HCT116 (cell line): ENCODE measurements at regions not wholly inside any gene's neighbourhood (a gene's known extent, or its start where the extent isn't known, plus 50 kb on each side); places are given as distances from the start of the nearest gene placed in this dataset.

Experiments used
- CEBPB ChIP-seq: IDR thresholded peaks from 2 replicates; pipeline ENCODE4 v1.6.1; 2012; ENCODE audit warnings: low read depth
- EZH2 ChIP-seq: fragments of 200-600 bp; sonication (generic); IDR thresholded peaks from 2 replicates; pipeline ENCODE4 v1.6.1; 2017; ENCODE audit warnings: antibody characterized with exemption, mixed run types
- EZH2phosphoT487 ChIP-seq: fragments of 200-600 bp; IDR thresholded peaks from 2 replicates; pipeline ENCODE4 v1.6.1; 2018; ENCODE audit warnings: antibody characterized with exemption, borderline replicate concordance
- POLR2A ChIP-seq: IDR thresholded peaks from 2 replicates; pipeline ENCODE4 v1.7.0; 2011; ENCODE audit warnings: borderline replicate concordance; ENCODE audit not compliant: insufficient read depth, insufficient read length; ENCODE audit errors: extremely low read depth
- POLR2AphosphoS5 ChIP-seq: IDR thresholded peaks from 2 replicates; pipeline ENCODE4 v1.6.1; 2011; ENCODE audit warnings: mild to moderate bottlenecking, low read depth, low read length, moderate library complexity
- SIN3A ChIP-seq: IDR thresholded peaks from 2 replicates; pipeline ENCODE4 v1.6.1; 2012; ENCODE audit warnings: low read depth
- TF ChIP-seq, protein P1 (sequence below): IDR thresholded peaks from 2 replicates; pipeline ENCODE4 v1.6.1; 2012
- TF ChIP-seq, protein P2 (sequence below), 3 experiments: fragments of 200-600 bp in 1 of 3; sonication (generic) in 1 of 3; IDR thresholded peaks in 2 of 3; conservative IDR thresholded peaks in 1 of 3; 2 replicates each; pipeline ENCODE4 v1.5.1; 2012 to 2017; ENCODE audit warnings: low read depth in 2 of 3, low read length in 2 of 3, antibody characterized with exemption in 1 of 3, borderline replicate concordance in 1 of 3, control low read depth in 1 of 3, mild to moderate bottlenecking in 1 of 3, mixed read lengths in 1 of 3, mixed run types in 1 of 3, moderate library complexity in 1 of 3; ENCODE audit not compliant: insufficient read depth in 1 of 3

DNA sequence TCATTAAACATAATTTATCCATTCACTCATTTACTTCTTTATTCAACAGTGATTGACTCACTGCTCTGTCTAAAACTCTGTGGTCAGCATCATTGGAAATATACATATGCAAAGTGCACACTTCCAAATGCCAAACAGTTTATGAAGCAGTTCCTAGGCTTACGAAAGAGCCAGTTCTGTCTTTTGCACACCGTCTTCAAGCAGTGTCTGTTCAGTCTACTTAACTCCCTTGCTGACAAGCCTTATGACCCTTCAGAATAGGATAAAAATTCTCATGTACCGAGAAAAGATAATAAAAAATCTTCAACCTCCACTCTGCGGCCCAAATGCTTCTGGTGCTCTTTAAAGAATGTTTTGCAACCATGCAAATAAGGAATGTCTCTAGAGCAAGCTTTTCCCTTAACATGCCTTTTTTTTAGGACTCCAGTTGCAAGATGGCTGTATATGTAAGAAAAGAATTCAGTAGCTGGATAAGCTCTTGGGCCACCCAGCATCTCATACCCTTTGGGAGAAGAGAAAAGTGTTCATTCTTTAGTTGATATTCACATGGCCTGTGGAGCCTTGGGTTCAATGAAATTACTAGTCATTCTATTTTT, 1037.0 kb upstream of the SLIT2 start:
- TF ChIP-seq, protein P1, sequence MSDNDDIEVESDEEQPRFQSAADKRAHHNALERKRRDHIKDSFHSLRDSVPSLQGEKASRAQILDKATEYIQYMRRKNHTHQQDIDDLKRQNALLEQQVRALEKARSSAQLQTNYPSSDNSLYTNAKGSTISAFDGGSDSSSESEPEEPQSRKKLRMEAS, result no peak
- TF ChIP-seq POLR2A, result no peak
- TF ChIP-seq, protein P2, sequence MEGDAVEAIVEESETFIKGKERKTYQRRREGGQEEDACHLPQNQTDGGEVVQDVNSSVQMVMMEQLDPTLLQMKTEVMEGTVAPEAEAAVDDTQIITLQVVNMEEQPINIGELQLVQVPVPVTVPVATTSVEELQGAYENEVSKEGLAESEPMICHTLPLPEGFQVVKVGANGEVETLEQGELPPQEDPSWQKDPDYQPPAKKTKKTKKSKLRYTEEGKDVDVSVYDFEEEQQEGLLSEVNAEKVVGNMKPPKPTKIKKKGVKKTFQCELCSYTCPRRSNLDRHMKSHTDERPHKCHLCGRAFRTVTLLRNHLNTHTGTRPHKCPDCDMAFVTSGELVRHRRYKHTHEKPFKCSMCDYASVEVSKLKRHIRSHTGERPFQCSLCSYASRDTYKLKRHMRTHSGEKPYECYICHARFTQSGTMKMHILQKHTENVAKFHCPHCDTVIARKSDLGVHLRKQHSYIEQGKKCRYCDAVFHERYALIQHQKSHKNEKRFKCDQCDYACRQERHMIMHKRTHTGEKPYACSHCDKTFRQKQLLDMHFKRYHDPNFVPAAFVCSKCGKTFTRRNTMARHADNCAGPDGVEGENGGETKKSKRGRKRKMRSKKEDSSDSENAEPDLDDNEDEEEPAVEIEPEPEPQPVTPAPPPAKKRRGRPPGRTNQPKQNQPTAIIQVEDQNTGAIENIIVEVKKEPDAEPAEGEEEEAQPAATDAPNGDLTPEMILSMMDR (IDR thresholded peaks at IDR 0.05 in 2 of 3, conservative IDR thresholded peaks at IDR 0.05 in 1 of 3; ENCODE audit: borderline replicate concordance in 1 of 3, insufficient read depth in 1 of 3, low read depth in 2 of 3, low read length in 2 of 3), result no peak
- TF ChIP-seq EZH2phosphoT487, result no peak
- no peak for TF ChIP-seq POLR2AphosphoS5
- TF ChIP-seq CEBPB, result no peak
- no peak for TF ChIP-seq SIN3A
- no peak for TF ChIP-seq EZH2
